Suprapubic skin (tissue), 4 donors: ENCODE measurements at regions not wholly inside any gene's neighbourhood (a gene's known extent, or its start where the extent isn't known, plus 50 kb on each side); places are given as distances from the start of the nearest gene placed in this dataset.
A peak's percentile ranks its signal among the peaks of the same experiment; 100 is the strongest.

ENCODE experiments used
- DNase-seq, 2 donors: peaks; one replicate each; pipeline ENCODE4 v3.0.0-alpha.2; 2019; ENCODE audit warnings: low spot score in 2 of 2
- H3K27ac ChIP-seq: fragments of 200-600 bp; sonication (generic); one replicate; pipeline ENCODE4 v1.5.1; 2019
- H3K27me3 ChIP-seq: fragments of 200-600 bp; sonication (generic); one replicate; pipeline ENCODE4 v1.5.1; 2019
- H3K36me3 ChIP-seq: fragments of 200-600 bp; sonication (generic); one replicate; pipeline ENCODE4 v1.5.1; 2019
- H3K4me1 ChIP-seq: fragments of 200-600 bp; sonication (generic); one replicate; pipeline ENCODE4 v1.5.1; 2019
- H3K4me3 ChIP-seq: fragments of 200-600 bp; sonication (generic); one replicate; pipeline ENCODE4 v1.5.1; 2019; ENCODE audit warnings: mild to moderate bottlenecking
- H3K9me3 ChIP-seq: fragments of 200-600 bp; sonication (generic); one replicate; pipeline ENCODE4 v1.5.1; 2019
- EP300 ChIP-seq: sonication (generic); formaldehyde crosslinking; IDR thresholded peaks from one replicate; pipeline ENCODE4 v1.6.1; 2017; ENCODE audit warnings: antibody characterized with exemption
- POLR2A ChIP-seq, 2 donors: fragments of 450-650 bp; IDR thresholded peaks; one replicate each; pipeline ENCODE4 v1.6.1; 2017; ENCODE audit warnings: antibody characterized with exemption in 2 of 2, mild to moderate bottlenecking in 2 of 2, moderate library complexity in 2 of 2
- POLR2AphosphoS5 ChIP-seq, 3 donors: sonication (generic); formaldehyde crosslinking; IDR thresholded peaks; one replicate each; pipeline ENCODE4 v1.6.1; 2017; ENCODE audit warnings: antibody characterized with exemption in 3 of 3
- WGBS: methylation state at CpG from one replicate; pipeline ENCODE4 v1.1.5; 2018; 5-methylcytosine and 5-hydroxymethylcytosine counted together
- TF ChIP-seq, protein P1 (sequence below), 2 donors: fragments of 200-600 bp in 1 of 2; fragments of 450-650 bp in 1 of 2; sonication (generic) in 1 of 2; IDR thresholded peaks; one replicate each; pipeline ENCODE4 v1.5.1; 2016 to 2019; ENCODE audit warnings: antibody characterized with exemption in 2 of 2, mild to moderate bottlenecking in 1 of 2, moderate library complexity in 1 of 2

DNA sequence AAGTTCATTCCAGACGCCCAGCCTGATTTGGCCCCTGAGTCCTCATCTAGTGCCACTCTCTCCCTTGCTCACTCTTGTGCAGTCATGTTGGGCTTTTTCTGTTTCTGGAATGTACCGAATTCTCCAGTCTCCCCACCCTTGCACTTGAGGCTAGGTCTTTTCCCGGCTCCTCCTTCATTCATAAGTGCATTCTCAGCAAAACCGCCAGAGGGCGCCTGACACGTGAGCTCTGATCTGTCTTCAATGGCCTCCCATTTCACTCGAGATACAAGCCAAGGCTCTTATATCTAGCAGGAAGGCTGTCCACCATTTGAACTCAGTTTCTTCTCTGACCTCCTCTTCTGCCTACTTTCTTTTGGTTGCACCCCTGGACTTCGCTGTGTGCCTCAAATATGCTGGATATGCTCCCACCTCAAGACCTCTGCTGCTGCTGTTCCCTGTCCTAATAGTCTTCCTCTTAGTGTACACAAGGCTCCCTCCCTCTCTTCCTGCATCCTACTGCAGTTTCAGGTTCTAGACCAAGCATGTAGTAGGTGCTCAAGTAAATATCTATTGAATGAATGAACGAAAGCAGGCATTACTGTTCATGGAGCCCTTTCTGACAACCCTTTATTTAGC, 568.1 kb upstream of the WWC1 start:
- Histone ChIP-seq H3K9me3 (no peaks in the 10 kb centered on the region), H3K4me3 (no peak overlapping the region), H3K4me1 (peaks cover 7% of the 10 kb centered on the region), H3K36me3 (no peaks in the 10 kb centered on the region), H3K27me3 (no peaks in the 10 kb centered on the region), H3K27ac (no peak overlapping the region)
- 22% methylated on average over 9 of the region's 9 CpGs for WGBS
- TF ChIP-seq, protein P1, sequence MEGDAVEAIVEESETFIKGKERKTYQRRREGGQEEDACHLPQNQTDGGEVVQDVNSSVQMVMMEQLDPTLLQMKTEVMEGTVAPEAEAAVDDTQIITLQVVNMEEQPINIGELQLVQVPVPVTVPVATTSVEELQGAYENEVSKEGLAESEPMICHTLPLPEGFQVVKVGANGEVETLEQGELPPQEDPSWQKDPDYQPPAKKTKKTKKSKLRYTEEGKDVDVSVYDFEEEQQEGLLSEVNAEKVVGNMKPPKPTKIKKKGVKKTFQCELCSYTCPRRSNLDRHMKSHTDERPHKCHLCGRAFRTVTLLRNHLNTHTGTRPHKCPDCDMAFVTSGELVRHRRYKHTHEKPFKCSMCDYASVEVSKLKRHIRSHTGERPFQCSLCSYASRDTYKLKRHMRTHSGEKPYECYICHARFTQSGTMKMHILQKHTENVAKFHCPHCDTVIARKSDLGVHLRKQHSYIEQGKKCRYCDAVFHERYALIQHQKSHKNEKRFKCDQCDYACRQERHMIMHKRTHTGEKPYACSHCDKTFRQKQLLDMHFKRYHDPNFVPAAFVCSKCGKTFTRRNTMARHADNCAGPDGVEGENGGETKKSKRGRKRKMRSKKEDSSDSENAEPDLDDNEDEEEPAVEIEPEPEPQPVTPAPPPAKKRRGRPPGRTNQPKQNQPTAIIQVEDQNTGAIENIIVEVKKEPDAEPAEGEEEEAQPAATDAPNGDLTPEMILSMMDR (IDR thresholded peaks at IDR 0.05): peak; percentile 73 to 86
- TF ChIP-seq POLR2AphosphoS5 (IDR thresholded peaks at IDR 0.05): no peak
- no peak for TF ChIP-seq EP300
- TF ChIP-seq POLR2A (IDR thresholded peaks at IDR 0.05): no peak
- DNase-seq: peak in 1 of 2 donors; percentile 79

GRCh38 chr5:167725264-167725663, 566.2 kb upstream of the WWC1 start:
- Histone ChIP-seq H3K4me1 (peaks cover 7% of the 10 kb centered on the region), H3K9me3 (no peaks in the 10 kb centered on the region), H3K27ac (no peak overlapping the region), H3K4me3 (no peak overlapping the region), H3K36me3 (no peaks in the 10 kb centered on the region), H3K27me3 (no peaks in the 10 kb centered on the region)
- TF ChIP-seq POLR2AphosphoS5 (IDR thresholded peaks at IDR 0.05) (no peak), POLR2A (IDR thresholded peaks at IDR 0.05) (no peak), EP300 (no peak)
- TF ChIP-seq, protein P1 (IDR thresholded peaks at IDR 0.05): no peak
- 87% methylated on average over 2 of the region's 2 CpGs for WGBS
- DNase-seq: no peak

- Histone ChIP-seq H3K36me3 (no peaks in the 10 kb centered on the region), H3K27me3 (no peaks in the 10 kb centered on the region), H3K9me3 (no peaks in the 10 kb centered on the region), H3K4me1 (peaks cover 7% of the 10 kb centered on the region), H3K27ac (no peak overlapping the region), H3K4me3 (no peak overlapping the region)
- TF ChIP-seq, protein P1 (IDR thresholded peaks at IDR 0.05): no peak
- TF ChIP-seq POLR2A (IDR thresholded peaks at IDR 0.05) (no peak), EP300 (no peak), POLR2AphosphoS5 (IDR thresholded peaks at IDR 0.05) (no peak)
- no peak for DNase-seq
- WGBS: 87% methylated on average over 7 of the region's 7 CpGs
These were observed 565.7 kb upstream of the WWC1 start for GRCh38 chr5:167725741-167726140.

DNA sequence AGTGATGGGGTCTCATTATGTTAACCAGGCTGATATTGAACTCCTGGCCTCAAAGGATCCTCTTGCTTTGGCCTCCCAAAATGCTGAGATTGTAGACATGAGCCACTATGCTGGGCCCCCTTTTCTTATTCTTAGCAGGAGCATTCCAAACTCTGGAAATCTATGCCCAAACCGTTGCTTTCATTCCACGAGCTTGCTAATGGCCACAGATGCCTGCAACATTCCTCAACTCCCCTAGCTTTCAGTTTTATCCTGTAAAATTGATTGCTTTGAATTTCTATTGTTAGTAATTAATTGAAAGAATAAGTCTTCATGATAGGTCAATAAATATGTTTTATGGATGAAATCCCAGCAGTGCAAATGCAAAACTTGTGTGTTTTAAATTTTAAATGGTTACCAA, 564.8 kb upstream of the WWC1 start:
- Histone ChIP-seq H3K27ac (no peak overlapping the region), H3K9me3 (no peaks in the 10 kb centered on the region), H3K4me1 (peaks cover 7% of the 10 kb centered on the region), H3K4me3 (no peak overlapping the region), H3K27me3 (no peaks in the 10 kb centered on the region), H3K36me3 (no peaks in the 10 kb centered on the region)
- 55% methylated on average over 2 of the region's 2 CpGs for WGBS
- no peak for DNase-seq
- TF ChIP-seq POLR2AphosphoS5 (IDR thresholded peaks at IDR 0.05) (no peak), POLR2A (IDR thresholded peaks at IDR 0.05) (no peak), EP300 (no peak)
- TF ChIP-seq, protein P1 (IDR thresholded peaks at IDR 0.05): no peak

DNA sequence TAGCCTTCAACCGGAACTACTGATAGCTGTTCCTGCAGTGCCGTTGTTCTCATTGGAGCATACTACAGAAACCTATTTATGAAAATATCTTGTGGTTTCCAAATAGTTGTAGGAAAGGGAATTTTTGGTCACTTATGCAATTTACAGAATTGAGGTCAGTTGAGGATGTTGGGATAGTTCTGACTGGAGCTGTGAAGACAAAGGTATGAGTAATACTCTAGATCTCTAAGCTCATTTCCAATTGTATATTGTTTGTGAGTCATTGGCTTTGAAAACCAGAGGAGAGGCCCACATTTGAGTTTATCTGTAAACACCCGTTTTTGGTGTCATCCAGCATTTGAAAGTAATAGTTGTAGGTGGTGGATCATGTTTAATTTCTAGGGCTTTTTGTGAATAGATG, 561.3 kb upstream of the WWC1 start:
- WGBS: 70% methylated on average over 3 of the region's 3 CpGs
- no peaks in the 10 kb centered on the region for H3K27me3 ChIP-seq
- H3K4me3 ChIP-seq: no peak overlapping the region
- no peak for TF ChIP-seq POLR2AphosphoS5 (IDR thresholded peaks at IDR 0.05)
- TF ChIP-seq, protein P1 (IDR thresholded peaks at IDR 0.05): no peak
- TF ChIP-seq EP300: no peak
- no peak for TF ChIP-seq POLR2A (IDR thresholded peaks at IDR 0.05)
- no peaks in the 10 kb centered on the region for H3K4me1 ChIP-seq
- no peak overlapping the region for H3K27ac ChIP-seq
- no peaks in the 10 kb centered on the region for H3K9me3 ChIP-seq
- no peak for DNase-seq
- H3K36me3 ChIP-seq: no peaks in the 10 kb centered on the region
